ENCODE measurements at regions not wholly inside any gene's neighbourhood (a gene's known extent, or its start where the extent isn't known, plus 50 kb on each side); places are given as distances from the start of the nearest gene placed in this dataset.
"Not testable (repeated sequence)": the region's sequence is repeated elsewhere in the genome, so short reads cannot be mapped to it uniquely, and the experiment has no call there.

GRCh38 chr1:112099979-112100378 lies 110.5 kb upstream of the KCND3 start:
- DNase-seq (ENCODE audit: low read depth in 3 of 3): no peak

GRCh38 chr1:112105557-112105956 lies 116.1 kb upstream of the KCND3 start:
- no peak for DNase-seq (ENCODE audit: low read depth in 3 of 3)

- no peak for DNase-seq (ENCODE audit: low read depth in 3 of 3)
These were observed 120.6 kb upstream of the KCND3 start for GRCh38 chr1:112110031-112110430.

- no peak for DNase-seq (ENCODE audit: low read depth in 3 of 3)
These were observed 122.3 kb upstream of the KCND3 start for GRCh38 chr1:112111734-112112133.

GRCh38 chr1:112114540-112114939 lies 125.1 kb upstream of the KCND3 start:
- DNase-seq (ENCODE audit: low read depth in 3 of 3): no peak

GRCh38 chr1:112126598-112126997 lies 137.1 kb upstream of the KCND3 start:
- no peak for DNase-seq (ENCODE audit: low read depth in 3 of 3)

GRCh38 chr1:112127606-112128005 lies 138.1 kb upstream of the KCND3 start:
- not testable (repeated sequence) for DNase-seq (ENCODE audit: low read depth in 3 of 3)

- no peak for DNase-seq (ENCODE audit: low read depth in 3 of 3)
These were observed 144.0 kb upstream of the KCND3 start for GRCh38 chr1:112133487-112133886.

GRCh38 chr1:112140743-112141142 lies 151.3 kb upstream of the KCND3 start:
- no peak for DNase-seq (ENCODE audit: low read depth in 3 of 3)

GRCh38 chr1:112141301-112141700 lies 151.8 kb upstream of the KCND3 start:
- DNase-seq (ENCODE audit: low read depth in 3 of 3): no peak

- no peak for DNase-seq (ENCODE audit: low read depth in 3 of 3)
These were observed 152.5 kb upstream of the KCND3 start for GRCh38 chr1:112141923-112142322.

- DNase-seq (ENCODE audit: low read depth in 3 of 3): no peak
These were observed 154.5 kb upstream of the KCND3 start for GRCh38 chr1:112143871-112144441.

GRCh38 chr1:112144733-112145426 lies 155.4 kb upstream of the KCND3 start:
- no peak for DNase-seq (ENCODE audit: low read depth in 3 of 3)

- no peak for DNase-seq (ENCODE audit: low read depth in 3 of 3)
These were observed 156.8 kb upstream of the KCND3 start for GRCh38 chr1:112146201-112146715.

GRCh38 chr1:112160214-112160613 lies 170.7 kb upstream of the KCND3 start:
- not testable (repeated sequence) for DNase-seq (ENCODE audit: low read depth in 3 of 3)

- no peak for DNase-seq (ENCODE audit: low read depth in 3 of 3)
These were observed 175.9 kb upstream of the KCND3 start for GRCh38 chr1:112165375-112165774.

- no peak for DNase-seq (ENCODE audit: low read depth in 3 of 3)
These were observed 180.0 kb upstream of the KCND3 start for GRCh38 chr1:112169517-112169916.

GRCh38 chr1:112172294-112172882 lies 182.9 kb upstream of the KCND3 start:
- DNase-seq (ENCODE audit: low read depth in 3 of 3): no peak

- DNase-seq (ENCODE audit: low read depth in 3 of 3): no peak
These were observed 187.8 kb upstream of the KCND3 start for GRCh38 chr1:112177314-112177713.

- DNase-seq (ENCODE audit: low read depth in 3 of 3): no peak
These were observed 199.1 kb upstream of the KCND3 start for GRCh38 chr1:112188611-112189010.

- no peak for DNase-seq (ENCODE audit: low read depth in 3 of 3)
These were observed 199.9 kb upstream of the CTTNBP2NL start for GRCh38 chr1:112196008-112196588.

- DNase-seq (ENCODE audit: low read depth in 3 of 3): no peak
These were observed 199.3 kb upstream of the CTTNBP2NL start for GRCh38 chr1:112196731-112197130.

- no peak for DNase-seq (ENCODE audit: low read depth in 3 of 3)
These were observed 186.5 kb upstream of the CTTNBP2NL start for GRCh38 chr1:112209493-112209892.
